Liver (tissue), 7 donors: ENCODE measurements at regions not wholly inside any gene's neighbourhood (a gene's known extent, or its start where the extent isn't known, plus 50 kb on each side); places are given as distances from the start of the nearest gene placed in this dataset.

Experiments
- DNase-seq: peaks from one replicate; pipeline ENCODE4 v3.0.0-alpha.2; 2017; ENCODE audit warnings: low spot score
- H3K27ac ChIP-seq, 2 donors: one replicate each; pipeline ENCODE4 v1.7.0; 2013; ENCODE audit warnings: inconsistent platforms in 2 of 2, low read length in 2 of 2, control low read depth in 1 of 2, low read depth in 1 of 2, mild to moderate bottlenecking in 1 of 2
- H3K27me3 ChIP-seq, 4 donors: one replicate each; pipeline versions ENCODE4 v1.6.1 to v1.7.0; 2013; ENCODE audit warnings: low read length in 3 of 4, inconsistent platforms in 1 of 4, mild to moderate bottlenecking in 1 of 4, moderate library complexity in 1 of 4; ENCODE audit not compliant: control insufficient read depth in 4 of 4, insufficient read depth in 4 of 4
- H3K36me3 ChIP-seq, 4 donors: one replicate each; pipeline versions ENCODE4 v1.6.1 to v1.7.0; 2013; ENCODE audit warnings: low read length in 3 of 4, mild to moderate bottlenecking in 3 of 4, low read depth in 1 of 4, moderate library complexity in 1 of 4; ENCODE audit not compliant: control insufficient read depth in 4 of 4, insufficient read depth in 3 of 4
- H3K4me1 ChIP-seq, 4 donors: one replicate each; pipeline versions ENCODE4 v1.6.1 to v1.7.0; 2013; ENCODE audit warnings: low read length in 3 of 4, mild to moderate bottlenecking in 3 of 4, moderate library complexity in 1 of 4; ENCODE audit not compliant: control insufficient read depth in 4 of 4, insufficient read depth in 4 of 4
- H3K4me3 ChIP-seq, 3 donors: one replicate each; pipeline versions ENCODE4 v1.6.1 to v1.7.0; 2013; ENCODE audit warnings: low read length in 3 of 3, control low read depth in 1 of 3, low read depth in 1 of 3, mild to moderate bottlenecking in 1 of 3
- H3K9ac ChIP-seq, 2 donors: one replicate each; pipeline ENCODE4 v1.7.0; 2013; ENCODE audit warnings: low read length in 2 of 2, mild to moderate bottlenecking in 2 of 2, moderate library complexity in 2 of 2, control low read depth in 1 of 2, low read depth in 1 of 2
- H3K9me3 ChIP-seq, 4 donors: one replicate each; pipeline versions ENCODE4 v1.6.1 to v1.7.0; 2013; ENCODE audit warnings: low read length in 3 of 4; ENCODE audit not compliant: control insufficient read depth in 4 of 4
- EGR1 ChIP-seq, 2 donors: IDR thresholded peaks; 2 replicates each; pipeline ENCODE4 v1.6.1; 2016 to 2018; ENCODE audit warnings: antibody characterized with exemption in 2 of 2, low read depth in 2 of 2
- FOXA1 ChIP-seq: IDR thresholded peaks from 2 replicates; pipeline ENCODE4 v1.6.1; 2016; ENCODE audit warnings: antibody characterized with exemption
- FOXA2 ChIP-seq: IDR thresholded peaks from 2 replicates; pipeline ENCODE4 v1.6.1; 2016; ENCODE audit warnings: antibody characterized with exemption
- GABPA ChIP-seq, 2 donors: IDR thresholded peaks in 1 of 2; conservative IDR thresholded peaks in 1 of 2; 2 replicates each; pipeline ENCODE4 v1.6.1; 2016; ENCODE audit warnings: antibody characterized with exemption in 2 of 2, mild to moderate bottlenecking in 1 of 2, moderate library complexity in 1 of 2
- HNF4A ChIP-seq, 2 donors: conservative IDR thresholded peaks; 2 replicates each; pipeline ENCODE4 v1.6.1; 2016; ENCODE audit warnings: antibody characterized with exemption in 2 of 2, mild to moderate bottlenecking in 2 of 2
- HNF4G ChIP-seq: IDR thresholded peaks from 2 replicates; pipeline ENCODE4 v1.6.1; 2016; ENCODE audit warnings: antibody characterized with exemption
- NR2F2 ChIP-seq: IDR thresholded peaks from 2 replicates; pipeline ENCODE4 v1.6.1; 2016; ENCODE audit warnings: antibody characterized with exemption
- RAD21 ChIP-seq, 2 donors: IDR thresholded peaks; 2 replicates each; pipeline ENCODE4 v1.6.1; 2016; ENCODE audit warnings: antibody characterized with exemption in 2 of 2, mild to moderate bottlenecking in 2 of 2
- SP1 ChIP-seq: IDR thresholded peaks from 2 replicates; pipeline ENCODE4 v1.6.1; 2018; ENCODE audit warnings: antibody characterized with exemption, mild to moderate bottlenecking
- TAF1 ChIP-seq: conservative IDR thresholded peaks from 2 replicates; pipeline ENCODE4 v1.6.1; 2016; ENCODE audit warnings: antibody characterized with exemption, mild to moderate bottlenecking
- YY1 ChIP-seq: IDR thresholded peaks from 2 replicates; pipeline ENCODE4 v1.6.1; 2016; ENCODE audit warnings: antibody characterized with exemption, mild to moderate bottlenecking
- WGBS: extraction: QIAGEN DNeasy Blood & Tissue Kit; methylation state at CpG from one replicate; pipeline ENCODE4 v1.1.7; 2013; 5-methylcytosine and 5-hydroxymethylcytosine counted together
- TF ChIP-seq, protein P1 (sequence below): IDR thresholded peaks from 2 replicates; pipeline ENCODE4 v1.6.1; 2016; ENCODE audit warnings: antibody characterized with exemption
- TF ChIP-seq, protein P2 (sequence below): IDR thresholded peaks from 2 replicates; pipeline ENCODE4 v1.6.1; 2016; ENCODE audit warnings: antibody characterized with exemption
- TF ChIP-seq, protein P3 (sequence below): IDR thresholded peaks from 2 replicates; pipeline ENCODE4 v1.6.1; 2016; ENCODE audit warnings: antibody characterized with exemption, mild to moderate bottlenecking
- TF ChIP-seq, protein P4 (sequence below): IDR thresholded peaks from 2 replicates; pipeline ENCODE4 v1.6.1; 2016; ENCODE audit warnings: antibody characterized with exemption
- donor health status: healthy.
- donor health status: healthy.
- donor health status: healthy.
- donor health status: healthy.

DNA sequence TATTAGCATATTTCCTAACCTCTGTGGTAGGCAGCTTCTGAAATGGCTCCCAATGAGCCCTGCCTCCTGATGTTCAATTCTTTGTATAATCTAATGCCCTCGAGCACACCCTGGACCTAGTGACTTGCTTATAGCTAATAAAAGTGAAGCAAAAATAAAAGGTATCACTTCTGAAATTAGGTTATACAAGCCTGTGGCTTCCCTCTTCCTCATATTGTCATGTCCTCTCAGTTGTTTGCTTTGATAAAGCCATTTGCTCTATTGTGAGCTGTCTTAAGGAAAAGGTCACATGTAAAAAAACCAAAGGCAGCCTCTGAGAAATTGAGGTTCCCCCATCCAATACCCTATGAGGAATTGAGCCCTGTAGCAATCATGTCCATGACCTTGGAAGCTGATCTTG, 442.1 kb upstream of the ADGRB3 start:
- WGBS, result 56% methylated on average over 1 of the region's 1 CpG
- H3K27ac ChIP-seq, result no peak overlapping the region
- no peak for DNase-seq
- no peaks in the 10 kb centered on the region for H3K4me1 ChIP-seq
- H3K27me3 ChIP-seq, result no peaks in the 10 kb centered on the region
- no peak overlapping the region for H3K9ac ChIP-seq
- TF ChIP-seq FOXA1 (no peak), HNF4G (no peak), GABPA (IDR thresholded peaks at IDR 0.05 in 1 of 2, conservative IDR thresholded peaks at IDR 0.05 in 1 of 2) (no peak), FOXA2 (no peak), NR2F2 (no peak), TAF1 (no peak), HNF4A (conservative IDR thresholded peaks at IDR 0.05) (no peak), SP1 (no peak), RAD21 (IDR thresholded peaks at IDR 0.05) (no peak)
- TF ChIP-seq, protein P1, sequence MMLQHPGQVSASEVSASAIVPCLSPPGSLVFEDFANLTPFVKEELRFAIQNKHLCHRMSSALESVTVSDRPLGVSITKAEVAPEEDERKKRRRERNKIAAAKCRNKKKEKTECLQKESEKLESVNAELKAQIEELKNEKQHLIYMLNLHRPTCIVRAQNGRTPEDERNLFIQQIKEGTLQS, result no peak
- TF ChIP-seq, protein P2, sequence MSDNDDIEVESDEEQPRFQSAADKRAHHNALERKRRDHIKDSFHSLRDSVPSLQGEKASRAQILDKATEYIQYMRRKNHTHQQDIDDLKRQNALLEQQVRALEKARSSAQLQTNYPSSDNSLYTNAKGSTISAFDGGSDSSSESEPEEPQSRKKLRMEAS, result no peak
- TF ChIP-seq, protein P3, sequence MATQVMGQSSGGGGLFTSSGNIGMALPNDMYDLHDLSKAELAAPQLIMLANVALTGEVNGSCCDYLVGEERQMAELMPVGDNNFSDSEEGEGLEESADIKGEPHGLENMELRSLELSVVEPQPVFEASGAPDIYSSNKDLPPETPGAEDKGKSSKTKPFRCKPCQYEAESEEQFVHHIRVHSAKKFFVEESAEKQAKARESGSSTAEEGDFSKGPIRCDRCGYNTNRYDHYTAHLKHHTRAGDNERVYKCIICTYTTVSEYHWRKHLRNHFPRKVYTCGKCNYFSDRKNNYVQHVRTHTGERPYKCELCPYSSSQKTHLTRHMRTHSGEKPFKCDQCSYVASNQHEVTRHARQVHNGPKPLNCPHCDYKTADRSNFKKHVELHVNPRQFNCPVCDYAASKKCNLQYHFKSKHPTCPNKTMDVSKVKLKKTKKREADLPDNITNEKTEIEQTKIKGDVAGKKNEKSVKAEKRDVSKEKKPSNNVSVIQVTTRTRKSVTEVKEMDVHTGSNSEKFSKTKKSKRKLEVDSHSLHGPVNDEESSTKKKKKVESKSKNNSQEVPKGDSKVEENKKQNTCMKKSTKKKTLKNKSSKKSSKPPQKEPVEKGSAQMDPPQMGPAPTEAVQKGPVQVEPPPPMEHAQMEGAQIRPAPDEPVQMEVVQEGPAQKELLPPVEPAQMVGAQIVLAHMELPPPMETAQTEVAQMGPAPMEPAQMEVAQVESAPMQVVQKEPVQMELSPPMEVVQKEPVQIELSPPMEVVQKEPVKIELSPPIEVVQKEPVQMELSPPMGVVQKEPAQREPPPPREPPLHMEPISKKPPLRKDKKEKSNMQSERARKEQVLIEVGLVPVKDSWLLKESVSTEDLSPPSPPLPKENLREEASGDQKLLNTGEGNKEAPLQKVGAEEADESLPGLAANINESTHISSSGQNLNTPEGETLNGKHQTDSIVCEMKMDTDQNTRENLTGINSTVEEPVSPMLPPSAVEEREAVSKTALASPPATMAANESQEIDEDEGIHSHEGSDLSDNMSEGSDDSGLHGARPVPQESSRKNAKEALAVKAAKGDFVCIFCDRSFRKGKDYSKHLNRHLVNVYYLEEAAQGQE, result no peak
- no peak overlapping the region for H3K4me3 ChIP-seq
- H3K9me3 ChIP-seq, result peaks cover 0 to 5% (median 1%) of the 10 kb centered on the region in 4 donors
- H3K36me3 ChIP-seq, result no peaks in the 10 kb centered on the region

DNA sequence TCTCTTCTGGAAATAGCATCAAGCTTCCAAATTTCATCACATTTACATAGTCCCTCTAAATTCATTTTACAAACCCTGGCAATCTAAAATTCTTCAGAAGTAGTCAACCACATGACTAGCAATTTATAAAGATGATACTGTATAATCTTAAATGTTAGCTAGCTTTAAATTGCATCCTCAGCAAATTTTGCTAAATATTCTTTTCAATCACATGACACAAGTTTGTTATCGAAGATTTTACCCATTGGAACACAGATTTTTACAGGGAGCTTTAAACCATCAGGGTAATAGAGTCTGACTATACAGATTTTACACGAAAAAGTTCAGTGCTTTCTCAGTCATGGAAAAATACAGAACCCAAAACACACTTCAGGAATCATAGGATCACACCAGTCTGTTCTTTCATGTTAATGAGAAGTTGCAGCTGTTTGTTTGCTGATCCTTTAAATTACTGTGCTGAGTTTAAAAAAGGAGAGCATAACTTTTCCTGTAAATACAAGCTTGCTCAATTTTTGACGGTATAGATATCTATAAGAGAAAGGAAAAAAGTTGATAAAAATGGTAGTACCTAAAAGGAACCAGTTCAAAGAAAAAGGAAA, 445.8 kb upstream of the ADGRB3 start:
- no peaks in the 10 kb centered on the region for H3K27me3 ChIP-seq
- no peak for DNase-seq
- H3K4me1 ChIP-seq, result no peaks in the 10 kb centered on the region
- no peaks in the 10 kb centered on the region for H3K36me3 ChIP-seq
- WGBS, result 40% methylated on average over 3 of the region's 3 CpGs
- H3K27ac ChIP-seq, result no peak overlapping the region
- no peak overlapping the region for H3K4me3 ChIP-seq
- H3K9me3 ChIP-seq, result no peaks in the 10 kb centered on the region
- H3K9ac ChIP-seq, result no peak overlapping the region
- no peak for TF ChIP-seq GABPA (IDR thresholded peaks at IDR 0.05 in 1 of 2, conservative IDR thresholded peaks at IDR 0.05 in 1 of 2)
- TF ChIP-seq EGR1 (IDR thresholded peaks at IDR 0.05; ENCODE audit: low read depth in 2 of 2), result no peak

DNA sequence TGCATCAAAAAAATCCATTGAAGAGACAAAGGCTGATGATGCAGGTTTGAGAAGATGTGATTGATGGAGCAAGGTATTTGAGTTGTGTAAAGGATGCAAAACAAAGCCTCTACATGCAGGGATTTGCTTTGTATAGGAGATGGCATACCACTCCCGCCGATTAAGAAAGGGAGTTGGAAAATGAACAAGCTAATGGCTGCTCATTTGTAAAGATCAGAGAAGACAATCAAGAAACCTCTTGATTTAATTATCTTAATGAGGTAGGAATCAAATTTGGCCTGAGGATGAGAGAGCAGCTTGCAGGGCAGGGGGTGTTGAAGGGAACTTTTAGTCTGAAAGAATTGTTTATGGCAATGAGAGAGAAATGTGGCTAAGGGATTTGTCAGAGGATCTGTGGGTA, 448.2 kb upstream of the ADGRB3 start:
- no peak for DNase-seq
- H3K36me3 ChIP-seq, result no peaks in the 10 kb centered on the region
- TF ChIP-seq, protein P4, sequence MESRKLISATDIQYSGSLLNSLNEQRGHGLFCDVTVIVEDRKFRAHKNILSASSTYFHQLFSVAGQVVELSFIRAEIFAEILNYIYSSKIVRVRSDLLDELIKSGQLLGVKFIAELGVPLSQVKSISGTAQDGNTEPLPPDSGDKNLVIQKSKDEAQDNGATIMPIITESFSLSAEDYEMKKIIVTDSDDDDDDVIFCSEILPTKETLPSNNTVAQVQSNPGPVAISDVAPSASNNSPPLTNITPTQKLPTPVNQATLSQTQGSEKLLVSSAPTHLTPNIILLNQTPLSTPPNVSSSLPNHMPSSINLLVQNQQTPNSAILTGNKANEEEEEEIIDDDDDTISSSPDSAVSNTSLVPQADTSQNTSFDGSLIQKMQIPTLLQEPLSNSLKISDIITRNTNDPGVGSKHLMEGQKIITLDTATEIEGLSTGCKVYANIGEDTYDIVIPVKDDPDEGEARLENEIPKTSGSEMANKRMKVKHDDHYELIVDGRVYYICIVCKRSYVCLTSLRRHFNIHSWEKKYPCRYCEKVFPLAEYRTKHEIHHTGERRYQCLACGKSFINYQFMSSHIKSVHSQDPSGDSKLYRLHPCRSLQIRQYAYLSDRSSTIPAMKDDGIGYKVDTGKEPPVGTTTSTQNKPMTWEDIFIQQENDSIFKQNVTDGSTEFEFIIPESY, result no peak
- TF ChIP-seq, protein P1, result no peak
- no peak for TF ChIP-seq YY1
- no peak for TF ChIP-seq FOXA1
- TF ChIP-seq FOXA2, result no peak
- no peak for TF ChIP-seq EGR1 (IDR thresholded peaks at IDR 0.05; ENCODE audit: low read depth in 2 of 2)
- no peaks in the 10 kb centered on the region for H3K4me1 ChIP-seq
- peaks cover 0 to 2% (median 0%) of the 10 kb centered on the region in 4 donors for H3K27me3 ChIP-seq
- H3K4me3 ChIP-seq, result no peak overlapping the region
- H3K27ac ChIP-seq, result no peak overlapping the region
- no peak overlapping the region for H3K9ac ChIP-seq
- 81% methylated on average over 2 of the region's 2 CpGs for WGBS
- no peaks in the 10 kb centered on the region for H3K9me3 ChIP-seq
